ENCODE measurements at regions not wholly inside any gene's neighbourhood (a gene's known extent, or its start where the extent isn't known, plus 50 kb on each side); places are given as distances from the start of the nearest gene placed in this dataset.

- no peak for ATAC-seq
- Histone ChIP-seq H3K9me3 (no peaks in the 10 kb centered on the region), H3K36me3 (ENCODE audit: low read depth) (no peaks in the 10 kb centered on the region), H3K4me1 (ENCODE audit: low read depth) (no peaks in the 10 kb centered on the region), H3K4me3 (no peak overlapping the region)
- TF ChIP-seq CTCF (IDR thresholded peaks at IDR 0.05), result no peak
- intact Hi-C loops (cut with DNase I, micrococcal nuclease), result no loop called here
- DNase-seq, result no peak
These were observed 51.1 kb upstream of the NCOA1 start for GRCh38 chr2:24439971-24440340.

- no peaks in the 10 kb centered on the region for H3K36me3 ChIP-seq (ENCODE audit: low read depth)
- H3K4me3 ChIP-seq, result no peak overlapping the region
- intact Hi-C loops (cut with DNase I, micrococcal nuclease), result no loop called here
- no peak for TF ChIP-seq CTCF (IDR thresholded peaks at IDR 0.05)
- no peaks in the 10 kb centered on the region for H3K9me3 ChIP-seq
- DNase-seq, result no peak
- ATAC-seq, result no peak
- no peaks in the 10 kb centered on the region for H3K4me1 ChIP-seq (ENCODE audit: low read depth)
These were observed 51.6 kb upstream of the NCOA1 start for GRCh38 chr2:24439280-24439970.

- H3K36me3 ChIP-seq (ENCODE audit: low read depth), result no peaks in the 10 kb centered on the region
- DNase-seq, result no peak
- H3K4me3 ChIP-seq, result no peak overlapping the region
- intact Hi-C loops (cut with DNase I, micrococcal nuclease), result no loop called here
- no peak for ATAC-seq
- no peak for TF ChIP-seq CTCF (IDR thresholded peaks at IDR 0.05)
- H3K4me1 ChIP-seq (ENCODE audit: low read depth), result no peaks in the 10 kb centered on the region
- H3K9me3 ChIP-seq, result no peaks in the 10 kb centered on the region
These were observed 52.9 kb upstream of the NCOA1 start for GRCh38 chr2:24438106-24438505.

- intact Hi-C loops (cut with DNase I, micrococcal nuclease), result no loop called here
- Histone ChIP-seq H3K9me3 (no peaks in the 10 kb centered on the region), H3K4me3 (no peak overlapping the region), H3K36me3 (ENCODE audit: low read depth) (no peaks in the 10 kb centered on the region), H3K4me1 (ENCODE audit: low read depth) (no peaks in the 10 kb centered on the region)
- ATAC-seq, result peak; percentile 42
- no peak for TF ChIP-seq CTCF (IDR thresholded peaks at IDR 0.05)
- peak in 1 of 3 donors; percentile 54 for DNase-seq
These were observed 55.4 kb upstream of the NCOA1 start for GRCh38 chr2:24435391-24436316.

GRCh38 chr2:24434541-24434940 is 56.5 kb upstream of the NCOA1 start:
- no peaks in the 10 kb centered on the region for H3K4me1 ChIP-seq (ENCODE audit: low read depth)
- no peak for TF ChIP-seq CTCF (IDR thresholded peaks at IDR 0.05)
- no peaks in the 10 kb centered on the region for H3K36me3 ChIP-seq (ENCODE audit: low read depth)
- DNase-seq (no peak), ATAC-seq (no peak)
- no peaks in the 10 kb centered on the region for H3K9me3 ChIP-seq
- intact Hi-C loops (cut with DNase I, micrococcal nuclease), result no loop called here
- no peak overlapping the region for H3K4me3 ChIP-seq

Measured in mucosa of descending colon (tissue), 3 donors.